HEK293T (cell line): ENCODE measurements at regions not wholly inside any gene's neighbourhood (a gene's known extent, or its start where the extent isn't known, plus 50 kb on each side); places are given as distances from the start of the nearest gene placed in this dataset.

Experiments
- CTCF ChIA-PET: fragments of 350-600 bp; formaldehyde crosslinking; extraction: SDS; loops from one replicate; lab custom pipeline; 2021; ENCODE audit warnings: antibody characterized with exemption, inconsistent platforms; lab: Yijun Ruan, JAX
- POLR2A ChIA-PET: fragments of 350-600 bp; formaldehyde crosslinking; extraction: SDS; loops from one replicate; lab custom pipeline; 2020; ENCODE audit warnings: antibody characterized with exemption, inconsistent platforms; lab: Yijun Ruan, JAX
- DNase-seq: peaks from one replicate; pipeline ENCODE4 v3.0.0; 2012; ENCODE audit warnings: mixed read lengths; ENCODE audit errors: extremely low spot score
- ARNT ChIP-seq: fragments of 450-650 bp; IDR thresholded peaks from 2 replicates; pipeline ENCODE4 v1.6.1; 2017; ENCODE audit warnings: mild to moderate bottlenecking
- BHLHE40 ChIP-seq: fragments of 450-650 bp; IDR thresholded peaks from 2 replicates; pipeline ENCODE4 v1.6.1; 2016; ENCODE audit warnings: mild to moderate bottlenecking, moderate library complexity, borderline replicate concordance
- CTBP1 ChIP-seq: fragments of 450-650 bp; IDR thresholded peaks from 2 replicates; pipeline ENCODE4 v1.6.1; 2016; ENCODE audit warnings: borderline replicate concordance
- ELF4 ChIP-seq: fragments of 450-650 bp; IDR thresholded peaks from 2 replicates; pipeline ENCODE4 v1.6.1; 2017; ENCODE audit warnings: antibody characterized with exemption
- FOXA1 ChIP-seq: fragments of 450-650 bp; IDR thresholded peaks from 2 replicates; pipeline ENCODE4 v1.6.1; 2016; ENCODE audit warnings: mild to moderate bottlenecking
- FOXK2 ChIP-seq: fragments of 450-650 bp; IDR thresholded peaks from 2 replicates; pipeline ENCODE4 v1.6.1; 2016; ENCODE audit warnings: mild to moderate bottlenecking
- FOXM1 ChIP-seq: fragments of 450-650 bp; IDR thresholded peaks from 2 replicates; pipeline ENCODE4 v1.6.1; 2017; ENCODE audit warnings: mild to moderate bottlenecking, borderline replicate concordance
- HDGF ChIP-seq: fragments of 450-650 bp; IDR thresholded peaks from 2 replicates; pipeline ENCODE4 v1.6.1; 2017; ENCODE audit warnings: antibody characterized with exemption, borderline replicate concordance
- L3MBTL2 ChIP-seq: fragments of 450-650 bp; conservative IDR thresholded peaks from 2 replicates; pipeline ENCODE4 v1.6.1; 2016; ENCODE audit warnings: mild to moderate bottlenecking
- LEF1 ChIP-seq: fragments of 450-650 bp; IDR thresholded peaks from 2 replicates; pipeline ENCODE4 v1.6.1; 2017; ENCODE audit warnings: mild to moderate bottlenecking, borderline replicate concordance
- NFRKB ChIP-seq: fragments of 450-650 bp; IDR thresholded peaks from 2 replicates; pipeline ENCODE4 v1.6.1; 2016; ENCODE audit warnings: mild to moderate bottlenecking, moderate library complexity
- PKNOX1 ChIP-seq: fragments of 450-650 bp; IDR thresholded peaks from 2 replicates; pipeline ENCODE4 v1.6.1; 2016
- SP1 ChIP-seq: fragments of 450-650 bp; IDR thresholded peaks from 2 replicates; pipeline ENCODE4 v1.6.1; 2017
- SUZ12 ChIP-seq: fragments of 450-650 bp; IDR thresholded peaks from 2 replicates; pipeline ENCODE4 v1.6.1; 2016; ENCODE audit warnings: mild to moderate bottlenecking
- TARDBP ChIP-seq: fragments of 450-650 bp; IDR thresholded peaks from 2 replicates; pipeline ENCODE4 v1.6.1; 2016
- ZNF384 ChIP-seq: fragments of 450-650 bp; IDR thresholded peaks from 2 replicates; pipeline ENCODE4 v1.6.1; 2016

- ChIA-PET CTCF (no interaction called here), POLR2A (no interaction called here)
- no peak for DNase-seq
- TF ChIP-seq LEF1 = no peak
- TF ChIP-seq TARDBP = no peak
- no peak for TF ChIP-seq PKNOX1
Measured at GRCh38 chr4:45621971-45622370, 501.9 kb downstream of the GABRG1 start.

- TF ChIP-seq NFRKB = no peak
- TF ChIP-seq FOXA1 = no peak
- no peak for TF ChIP-seq L3MBTL2
- TF ChIP-seq TARDBP = no peak
- no peak for TF ChIP-seq ZNF384
- no peak for TF ChIP-seq SUZ12
- no peak for TF ChIP-seq FOXK2
- TF ChIP-seq FOXM1 = no peak
- no peak for TF ChIP-seq ARNT
- no peak for TF ChIP-seq LEF1
- no peak for TF ChIP-seq PKNOX1
- DNase-seq = no peak
- ChIA-PET CTCF (no interaction called here), POLR2A (no interaction called here)
Measured at GRCh38 chr4:45620808-45621207, 503.0 kb downstream of the GABRG1 start.

GRCh38 chr4:45596379-45597101, 527.3 kb downstream of the GABRG1 start:
- TF ChIP-seq SP1 (no peak), HDGF (no peak), BHLHE40 (no peak), FOXK2 (no peak), FOXM1 (no peak), ARNT (no peak), ZNF384 (no peak), PKNOX1 (no peak), ELF4 (no peak)
- CTCF ChIA-PET = no interaction called here
- POLR2A ChIA-PET = no interaction called here
- no peak for DNase-seq

DNA sequence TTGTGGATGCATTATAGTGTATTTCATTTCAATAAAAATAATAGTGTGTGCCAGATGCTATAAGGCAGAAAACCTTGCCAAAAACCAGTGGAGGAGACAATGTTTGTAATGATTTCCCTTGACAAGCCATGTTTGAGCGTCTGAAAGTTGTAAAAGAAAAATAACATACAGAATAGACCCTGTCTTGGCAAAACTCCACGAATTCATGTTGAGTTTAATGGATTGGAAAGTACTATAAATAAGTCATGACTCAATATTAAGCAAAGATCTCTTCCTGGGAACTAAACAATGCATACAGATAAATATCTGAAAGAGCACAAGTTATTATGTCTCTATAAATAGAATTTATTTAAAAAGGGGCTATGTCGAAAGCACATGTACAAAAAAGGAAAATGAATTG, 543.5 kb downstream of the GABRG1 start:
- DNase-seq = no peak
- ChIA-PET CTCF (no interaction called here), POLR2A (no interaction called here)
- TF ChIP-seq FOXM1 (no peak), ELF4 (no peak), L3MBTL2 (no peak), SP1 (no peak), SUZ12 (no peak), PKNOX1 (no peak), CTBP1 (no peak)

DNA sequence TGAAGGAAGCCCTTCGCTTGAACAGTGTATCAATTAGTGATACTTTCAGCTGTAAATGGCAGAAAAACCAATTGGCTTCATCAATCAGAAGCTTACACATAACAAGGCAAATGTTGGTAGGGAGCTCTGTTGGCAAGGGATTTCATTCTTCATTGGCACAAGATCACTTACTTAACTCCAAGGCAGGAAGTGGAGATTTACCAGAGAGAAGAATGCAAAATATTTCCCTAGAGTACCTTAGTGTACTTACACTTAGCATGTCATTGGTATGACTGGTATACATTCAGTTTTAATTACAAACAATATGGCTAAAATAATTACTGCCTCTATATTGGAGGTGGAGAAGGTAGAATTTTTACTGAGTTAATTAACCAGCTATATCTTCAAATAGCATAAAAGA, 545.0 kb downstream of the GABRG1 start:
- ChIA-PET POLR2A (no interaction called here), CTCF (no interaction called here)
- TF ChIP-seq ZNF384 = no peak
- TF ChIP-seq L3MBTL2 = no peak
- TF ChIP-seq LEF1 = no peak
- no peak for TF ChIP-seq HDGF
- TF ChIP-seq ARNT = no peak
- TF ChIP-seq SP1 = no peak
- no peak for DNase-seq

GRCh38 chr4:45576275-45576674, 547.6 kb downstream of the GABRG1 start:
- ChIA-PET CTCF (no interaction called here), POLR2A (no interaction called here)
- no peak for TF ChIP-seq FOXA1
- TF ChIP-seq ELF4 = no peak
- TF ChIP-seq TARDBP = no peak
- no peak for TF ChIP-seq SUZ12
- no peak for TF ChIP-seq CTBP1
- no peak for TF ChIP-seq HDGF
- no peak for TF ChIP-seq L3MBTL2
- TF ChIP-seq BHLHE40 = no peak
- DNase-seq = no peak

- DNase-seq = no peak
- POLR2A ChIA-PET = no interaction called here
- TF ChIP-seq ELF4 (no peak), HDGF (no peak), FOXK2 (no peak), LEF1 (no peak), PKNOX1 (no peak), BHLHE40 (no peak), L3MBTL2 (no peak), FOXM1 (no peak), SP1 (no peak), FOXA1 (no peak), ZNF384 (no peak)
- CTCF ChIA-PET = no interaction called here
Measured at GRCh38 chr4:45569619-45570018, 554.2 kb downstream of the GABRG1 start.
